ENCODE measurements at regions not wholly inside any gene's neighbourhood (a gene's known extent, or its start where the extent isn't known, plus 50 kb on each side); places are given as distances from the start of the nearest gene placed in this dataset.

DNA sequence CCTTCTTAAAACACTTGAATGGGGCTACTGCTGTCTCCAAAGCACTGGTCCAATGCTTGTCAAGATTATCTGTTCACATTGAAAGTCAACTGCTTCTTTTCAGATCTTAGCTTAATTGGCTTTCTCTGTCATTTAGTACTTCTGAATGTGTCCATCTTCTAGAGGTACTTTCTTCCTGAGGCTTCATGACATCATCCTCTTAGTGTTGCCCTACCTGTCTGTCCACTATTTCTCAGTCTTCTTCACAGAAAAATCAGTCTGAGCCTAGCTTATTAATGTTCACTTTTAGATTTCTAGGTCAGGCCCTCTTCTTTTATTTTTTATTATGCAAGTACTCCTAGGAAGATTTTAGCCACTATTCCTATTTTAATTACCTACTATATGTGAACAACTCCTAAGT, 899.9 kb downstream of the DTWD2 start:
- TF ChIP-seq, protein P1, sequence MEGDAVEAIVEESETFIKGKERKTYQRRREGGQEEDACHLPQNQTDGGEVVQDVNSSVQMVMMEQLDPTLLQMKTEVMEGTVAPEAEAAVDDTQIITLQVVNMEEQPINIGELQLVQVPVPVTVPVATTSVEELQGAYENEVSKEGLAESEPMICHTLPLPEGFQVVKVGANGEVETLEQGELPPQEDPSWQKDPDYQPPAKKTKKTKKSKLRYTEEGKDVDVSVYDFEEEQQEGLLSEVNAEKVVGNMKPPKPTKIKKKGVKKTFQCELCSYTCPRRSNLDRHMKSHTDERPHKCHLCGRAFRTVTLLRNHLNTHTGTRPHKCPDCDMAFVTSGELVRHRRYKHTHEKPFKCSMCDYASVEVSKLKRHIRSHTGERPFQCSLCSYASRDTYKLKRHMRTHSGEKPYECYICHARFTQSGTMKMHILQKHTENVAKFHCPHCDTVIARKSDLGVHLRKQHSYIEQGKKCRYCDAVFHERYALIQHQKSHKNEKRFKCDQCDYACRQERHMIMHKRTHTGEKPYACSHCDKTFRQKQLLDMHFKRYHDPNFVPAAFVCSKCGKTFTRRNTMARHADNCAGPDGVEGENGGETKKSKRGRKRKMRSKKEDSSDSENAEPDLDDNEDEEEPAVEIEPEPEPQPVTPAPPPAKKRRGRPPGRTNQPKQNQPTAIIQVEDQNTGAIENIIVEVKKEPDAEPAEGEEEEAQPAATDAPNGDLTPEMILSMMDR (conservative IDR thresholded peaks at IDR 0.05; ENCODE audit: low read depth in 2 of 2) = no peak
- TF ChIP-seq EZH2 (IDR thresholded peaks at IDR 0.05; ENCODE audit: low read depth, unreplicated experiment) (no peak), EZH2phosphoT487 (IDR thresholded peaks at IDR 0.05; ENCODE audit: unreplicated experiment) (no peak), POLR2AphosphoS5 (IDR thresholded peaks at IDR 0.05; ENCODE audit: low read depth) (no peak), ZNF114 (CRISPR knock-in tag; IDR thresholded peaks at IDR 0.05) (no peak), CREB1 (CRISPR knock-in tag; IDR thresholded peaks at IDR 0.05; ENCODE audit: low read depth) (no peak), NANOG (IDR thresholded peaks at IDR 0.05; ENCODE audit: borderline replicate concordance) (no peak), JUNB (IDR thresholded peaks at IDR 0.05; ENCODE audit: unreplicated experiment) (no peak)
- TF ChIP-seq, protein P2, sequence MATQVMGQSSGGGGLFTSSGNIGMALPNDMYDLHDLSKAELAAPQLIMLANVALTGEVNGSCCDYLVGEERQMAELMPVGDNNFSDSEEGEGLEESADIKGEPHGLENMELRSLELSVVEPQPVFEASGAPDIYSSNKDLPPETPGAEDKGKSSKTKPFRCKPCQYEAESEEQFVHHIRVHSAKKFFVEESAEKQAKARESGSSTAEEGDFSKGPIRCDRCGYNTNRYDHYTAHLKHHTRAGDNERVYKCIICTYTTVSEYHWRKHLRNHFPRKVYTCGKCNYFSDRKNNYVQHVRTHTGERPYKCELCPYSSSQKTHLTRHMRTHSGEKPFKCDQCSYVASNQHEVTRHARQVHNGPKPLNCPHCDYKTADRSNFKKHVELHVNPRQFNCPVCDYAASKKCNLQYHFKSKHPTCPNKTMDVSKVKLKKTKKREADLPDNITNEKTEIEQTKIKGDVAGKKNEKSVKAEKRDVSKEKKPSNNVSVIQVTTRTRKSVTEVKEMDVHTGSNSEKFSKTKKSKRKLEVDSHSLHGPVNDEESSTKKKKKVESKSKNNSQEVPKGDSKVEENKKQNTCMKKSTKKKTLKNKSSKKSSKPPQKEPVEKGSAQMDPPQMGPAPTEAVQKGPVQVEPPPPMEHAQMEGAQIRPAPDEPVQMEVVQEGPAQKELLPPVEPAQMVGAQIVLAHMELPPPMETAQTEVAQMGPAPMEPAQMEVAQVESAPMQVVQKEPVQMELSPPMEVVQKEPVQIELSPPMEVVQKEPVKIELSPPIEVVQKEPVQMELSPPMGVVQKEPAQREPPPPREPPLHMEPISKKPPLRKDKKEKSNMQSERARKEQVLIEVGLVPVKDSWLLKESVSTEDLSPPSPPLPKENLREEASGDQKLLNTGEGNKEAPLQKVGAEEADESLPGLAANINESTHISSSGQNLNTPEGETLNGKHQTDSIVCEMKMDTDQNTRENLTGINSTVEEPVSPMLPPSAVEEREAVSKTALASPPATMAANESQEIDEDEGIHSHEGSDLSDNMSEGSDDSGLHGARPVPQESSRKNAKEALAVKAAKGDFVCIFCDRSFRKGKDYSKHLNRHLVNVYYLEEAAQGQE (IDR thresholded peaks at IDR 0.05; ENCODE audit: unreplicated experiment) = no peak
- TF ChIP-seq, protein P3, sequence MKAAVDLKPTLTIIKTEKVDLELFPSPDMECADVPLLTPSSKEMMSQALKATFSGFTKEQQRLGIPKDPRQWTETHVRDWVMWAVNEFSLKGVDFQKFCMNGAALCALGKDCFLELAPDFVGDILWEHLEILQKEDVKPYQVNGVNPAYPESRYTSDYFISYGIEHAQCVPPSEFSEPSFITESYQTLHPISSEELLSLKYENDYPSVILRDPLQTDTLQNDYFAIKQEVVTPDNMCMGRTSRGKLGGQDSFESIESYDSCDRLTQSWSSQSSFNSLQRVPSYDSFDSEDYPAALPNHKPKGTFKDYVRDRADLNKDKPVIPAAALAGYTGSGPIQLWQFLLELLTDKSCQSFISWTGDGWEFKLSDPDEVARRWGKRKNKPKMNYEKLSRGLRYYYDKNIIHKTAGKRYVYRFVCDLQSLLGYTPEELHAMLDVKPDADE (IDR thresholded peaks at IDR 0.05) = no peak

Measured in GM23338 (cell line).